Endothelial cell of umbilical vein (primary cell): ENCODE measurements at regions not wholly inside any gene's neighbourhood (a gene's known extent, or its start where the extent isn't known, plus 50 kb on each side); places are given as distances from the start of the nearest gene placed in this dataset.

Experiments used
- EZH2 ChIP-seq: IDR thresholded peaks from 2 replicates; pipeline ENCODE4 v1.6.1; 2012; ENCODE audit warnings: borderline replicate concordance, low read depth, mild to moderate bottlenecking, moderate library complexity, low read length, inconsistent platforms; ENCODE audit not compliant: severe bottlenecking
- FOS ChIP-seq: IDR thresholded peaks from 2 replicates; pipeline ENCODE4 v1.6.1; 2011; ENCODE audit warnings: mild to moderate bottlenecking, low read length, moderate library complexity, borderline replicate concordance; ENCODE audit not compliant: insufficient read depth
- GATA2 ChIP-seq: IDR thresholded peaks from 2 replicates; pipeline ENCODE4 v1.7.0; 2011; ENCODE audit warnings: low read depth, mild to moderate bottlenecking, moderate library complexity, mixed read lengths, low read length; ENCODE audit not compliant: insufficient read length, insufficient read depth
- JUN ChIP-seq: IDR thresholded peaks from 2 replicates; pipeline ENCODE4 v1.6.1; 2011; ENCODE audit warnings: borderline replicate concordance, low read depth; ENCODE audit not compliant: insufficient read length, insufficient read depth
- MYC ChIP-seq: IDR thresholded peaks from one replicate; pipeline ENCODE4 v1.6.1; 2011; ENCODE audit warnings: mild to moderate bottlenecking, low read depth, low read length
- POLR2A ChIP-seq: IDR thresholded peaks from 2 replicates; pipeline ENCODE4 v1.6.1; 2012; ENCODE audit warnings: low read depth, mild to moderate bottlenecking, control low read depth, low read length
- POLR2AphosphoS5 ChIP-seq: IDR thresholded peaks from 2 replicates; pipeline ENCODE4 v1.6.1; 2012; ENCODE audit warnings: low read depth, mild to moderate bottlenecking, control low read depth, low read length, moderate library complexity; ENCODE audit not compliant: insufficient read depth
- TF ChIP-seq, protein P1 (sequence below), 2 donors: IDR thresholded peaks; 1 replicate in 1 of 2; 2 replicates in 1 of 2; pipeline ENCODE4 v1.5.1; 2011; ENCODE audit warnings: low read length in 2 of 2, mild to moderate bottlenecking in 2 of 2, moderate library complexity in 2 of 2, control low read depth in 1 of 2, inconsistent platforms in 1 of 2, low read depth in 1 of 2; ENCODE audit not compliant: insufficient read depth in 1 of 2; ENCODE audit errors: extremely low read depth in 1 of 2
- TF ChIP-seq, protein P2 (sequence below): IDR thresholded peaks from 2 replicates; pipeline ENCODE4 v1.6.1; 2011; ENCODE audit not compliant: insufficient read depth, insufficient read length

DNA sequence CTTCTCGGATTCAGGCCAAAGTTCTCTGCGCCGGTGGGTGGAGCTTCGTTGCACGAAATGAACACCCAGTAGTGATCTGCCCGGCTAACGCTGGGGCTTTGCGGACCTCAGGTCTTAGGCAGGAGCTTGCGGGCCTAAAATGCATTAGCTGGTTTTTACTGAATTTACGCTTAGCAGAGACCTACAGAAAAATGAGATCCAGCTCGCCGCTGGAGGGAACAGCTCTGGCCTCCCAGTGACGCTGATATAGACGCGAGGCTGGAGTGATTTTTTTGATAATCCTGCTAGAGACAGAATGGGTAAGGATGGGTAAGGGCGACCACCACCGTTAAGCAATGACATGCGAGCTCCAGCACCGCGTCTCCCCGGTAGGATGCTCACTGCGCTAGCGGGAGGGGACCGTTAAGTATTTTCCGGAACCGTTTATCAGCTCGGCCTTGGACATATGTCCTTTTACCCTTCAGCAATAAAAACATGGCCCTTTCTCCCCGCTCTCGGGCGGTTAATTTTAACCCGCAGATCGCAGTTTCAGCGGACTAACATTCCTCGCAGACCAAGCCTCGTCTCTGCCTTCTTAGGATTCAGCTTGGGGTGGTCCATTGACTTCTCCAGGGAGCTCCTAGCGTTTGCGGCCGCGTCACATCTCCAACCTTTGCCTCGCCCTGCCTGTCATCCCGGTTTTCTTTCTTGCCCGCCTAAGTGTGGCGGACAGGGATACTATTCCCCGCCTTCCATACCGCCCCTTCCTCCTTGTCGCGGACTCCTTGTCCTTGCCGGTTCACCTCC lies 109.3 kb downstream of the GPX5 start:
- TF ChIP-seq, protein P1, sequence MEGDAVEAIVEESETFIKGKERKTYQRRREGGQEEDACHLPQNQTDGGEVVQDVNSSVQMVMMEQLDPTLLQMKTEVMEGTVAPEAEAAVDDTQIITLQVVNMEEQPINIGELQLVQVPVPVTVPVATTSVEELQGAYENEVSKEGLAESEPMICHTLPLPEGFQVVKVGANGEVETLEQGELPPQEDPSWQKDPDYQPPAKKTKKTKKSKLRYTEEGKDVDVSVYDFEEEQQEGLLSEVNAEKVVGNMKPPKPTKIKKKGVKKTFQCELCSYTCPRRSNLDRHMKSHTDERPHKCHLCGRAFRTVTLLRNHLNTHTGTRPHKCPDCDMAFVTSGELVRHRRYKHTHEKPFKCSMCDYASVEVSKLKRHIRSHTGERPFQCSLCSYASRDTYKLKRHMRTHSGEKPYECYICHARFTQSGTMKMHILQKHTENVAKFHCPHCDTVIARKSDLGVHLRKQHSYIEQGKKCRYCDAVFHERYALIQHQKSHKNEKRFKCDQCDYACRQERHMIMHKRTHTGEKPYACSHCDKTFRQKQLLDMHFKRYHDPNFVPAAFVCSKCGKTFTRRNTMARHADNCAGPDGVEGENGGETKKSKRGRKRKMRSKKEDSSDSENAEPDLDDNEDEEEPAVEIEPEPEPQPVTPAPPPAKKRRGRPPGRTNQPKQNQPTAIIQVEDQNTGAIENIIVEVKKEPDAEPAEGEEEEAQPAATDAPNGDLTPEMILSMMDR (IDR thresholded peaks at IDR 0.05; ENCODE audit: extremely low read depth in 1 of 2, insufficient read depth in 1 of 2, low read depth in 1 of 2, low read length in 2 of 2): no peak
- no peak for TF ChIP-seq POLR2A
- TF ChIP-seq EZH2: no peak
- TF ChIP-seq FOS: no peak
- no peak for TF ChIP-seq POLR2AphosphoS5
- no peak for TF ChIP-seq JUN
- no peak for TF ChIP-seq MYC
- TF ChIP-seq, protein P2, sequence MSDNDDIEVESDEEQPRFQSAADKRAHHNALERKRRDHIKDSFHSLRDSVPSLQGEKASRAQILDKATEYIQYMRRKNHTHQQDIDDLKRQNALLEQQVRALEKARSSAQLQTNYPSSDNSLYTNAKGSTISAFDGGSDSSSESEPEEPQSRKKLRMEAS: no peak
- no peak for TF ChIP-seq GATA2
